ENCODE measurements at regions not wholly inside any gene's neighbourhood (a gene's known extent, or its start where the extent isn't known, plus 50 kb on each side); places are given as distances from the start of the nearest gene placed in this dataset.

GRCh38 chr14:41993687-41994086 is 387.0 kb downstream of the LRFN5 start:
- WGBS, 2 donors, result 81 to 97% methylated on average over 1 of the region's 1 CpG
- Histone ChIP-seq H3K27ac (no peak overlapping the region), H3K4me3 (no peak overlapping the region), H3K4me1 (no peaks in the 10 kb centered on the region), H3K9me3 (no peaks in the 10 kb centered on the region), H3K27me3 (no peaks in the 10 kb centered on the region), H3K36me3 (no peaks in the 10 kb centered on the region)
- no peak for DNase-seq (ENCODE audit: low spot score in 2 of 2)
- no peak for TF ChIP-seq POLR2A (IDR thresholded peaks at IDR 0.05)
- TF ChIP-seq, protein P1, sequence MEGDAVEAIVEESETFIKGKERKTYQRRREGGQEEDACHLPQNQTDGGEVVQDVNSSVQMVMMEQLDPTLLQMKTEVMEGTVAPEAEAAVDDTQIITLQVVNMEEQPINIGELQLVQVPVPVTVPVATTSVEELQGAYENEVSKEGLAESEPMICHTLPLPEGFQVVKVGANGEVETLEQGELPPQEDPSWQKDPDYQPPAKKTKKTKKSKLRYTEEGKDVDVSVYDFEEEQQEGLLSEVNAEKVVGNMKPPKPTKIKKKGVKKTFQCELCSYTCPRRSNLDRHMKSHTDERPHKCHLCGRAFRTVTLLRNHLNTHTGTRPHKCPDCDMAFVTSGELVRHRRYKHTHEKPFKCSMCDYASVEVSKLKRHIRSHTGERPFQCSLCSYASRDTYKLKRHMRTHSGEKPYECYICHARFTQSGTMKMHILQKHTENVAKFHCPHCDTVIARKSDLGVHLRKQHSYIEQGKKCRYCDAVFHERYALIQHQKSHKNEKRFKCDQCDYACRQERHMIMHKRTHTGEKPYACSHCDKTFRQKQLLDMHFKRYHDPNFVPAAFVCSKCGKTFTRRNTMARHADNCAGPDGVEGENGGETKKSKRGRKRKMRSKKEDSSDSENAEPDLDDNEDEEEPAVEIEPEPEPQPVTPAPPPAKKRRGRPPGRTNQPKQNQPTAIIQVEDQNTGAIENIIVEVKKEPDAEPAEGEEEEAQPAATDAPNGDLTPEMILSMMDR (IDR thresholded peaks at IDR 0.05), result no peak

GRCh38 chr14:41986700-41987099 is 380.0 kb downstream of the LRFN5 start:
- DNase-seq (ENCODE audit: low spot score in 2 of 2), result no peak
- H3K4me1 ChIP-seq, result no peaks in the 10 kb centered on the region
- H3K9me3 ChIP-seq, result no peaks in the 10 kb centered on the region
- no peak overlapping the region for H3K4me3 ChIP-seq
- TF ChIP-seq EP300 (IDR thresholded peaks at IDR 0.05) (no peak), POLR2A (IDR thresholded peaks at IDR 0.05) (no peak)
- TF ChIP-seq, protein P1 (IDR thresholded peaks at IDR 0.05), result no peak
- no peaks in the 10 kb centered on the region for H3K36me3 ChIP-seq
- no peaks in the 10 kb centered on the region for H3K27me3 ChIP-seq
- H3K27ac ChIP-seq, result no peak overlapping the region

GRCh38 chr14:41986083-41986645 is 379.5 kb downstream of the LRFN5 start:
- no peaks in the 10 kb centered on the region for H3K36me3 ChIP-seq
- 51 to 64% methylated on average over 2 of the region's 2 CpGs for WGBS, 2 donors
- DNase-seq (ENCODE audit: low spot score in 2 of 2), result no peak
- TF ChIP-seq, protein P1 (IDR thresholded peaks at IDR 0.05), result no peak
- no peak for TF ChIP-seq POLR2A (IDR thresholded peaks at IDR 0.05)
- no peak for TF ChIP-seq EP300 (IDR thresholded peaks at IDR 0.05)
- no peaks in the 10 kb centered on the region for H3K4me1 ChIP-seq
- H3K9me3 ChIP-seq, result no peaks in the 10 kb centered on the region
- H3K27me3 ChIP-seq, result no peaks in the 10 kb centered on the region
- no peak overlapping the region for H3K27ac ChIP-seq
- H3K4me3 ChIP-seq, result no peak overlapping the region

- Histone ChIP-seq H3K27me3 (no peaks in the 10 kb centered on the region), H3K4me1 (no peaks in the 10 kb centered on the region), H3K9me3 (peaks cover 0 to 26% (median 0%) of the 10 kb centered on the region in 4 donors), H3K36me3 (peaks cover 0 to 5% (median 0%) of the 10 kb centered on the region in 3 donors), H3K4me3 (no peak overlapping the region), H3K27ac (no peak overlapping the region)
- no peak for DNase-seq (ENCODE audit: low spot score in 2 of 2)
- WGBS, 2 donors, result 59 to 63% methylated on average over 2 of the region's 2 CpGs
- TF ChIP-seq EP300 (IDR thresholded peaks at IDR 0.05), result no peak
- no peak for TF ChIP-seq POLR2A (IDR thresholded peaks at IDR 0.05)
- TF ChIP-seq, protein P1 (IDR thresholded peaks at IDR 0.05), result no peak
These were observed 366.5 kb downstream of the LRFN5 start for GRCh38 chr14:41973178-41973577.

- Histone ChIP-seq H3K27ac (no peak overlapping the region), H3K4me1 (no peaks in the 10 kb centered on the region), H3K4me3 (no peak overlapping the region), H3K27me3 (no peaks in the 10 kb centered on the region), H3K9me3 (peaks cover 0 to 29% (median 0%) of the 10 kb centered on the region in 4 donors), H3K36me3 (peaks cover 0 to 5% (median 0%) of the 10 kb centered on the region in 3 donors)
- TF ChIP-seq, protein P1 (IDR thresholded peaks at IDR 0.05), result no peak
- TF ChIP-seq EP300 (IDR thresholded peaks at IDR 0.05), result no peak
- no peak for TF ChIP-seq POLR2A (IDR thresholded peaks at IDR 0.05)
- no peak for DNase-seq (ENCODE audit: low spot score in 2 of 2)
These were observed 365.9 kb downstream of the LRFN5 start for GRCh38 chr14:41972531-41972930.
